ENCODE measurements at regions not wholly inside any gene's neighbourhood (a gene's known extent, or its start where the extent isn't known, plus 50 kb on each side); places are given as distances from the start of the nearest gene placed in this dataset.
A peak's percentile ranks its signal among the peaks of the same experiment; 100 is the strongest.

GRCh38 chr11:119486016-119486415, 63.0 kb upstream of the THY1 start:
- no peaks in the 10 kb centered on the region for H3K9me2 ChIP-seq (ENCODE audit: insufficient read depth, low read length)
- ChIA-PET CTCF (ENCODE audit: unreplicated experiment) (no interaction called here), POLR2A (interaction anchor here (0.7 kb wide), 1 partner anchor 508 kb away, joined by 3 read pairs; no protein-coding TSS in a partner anchor)
- no TSS peak for BruUV-seq (replicated peaks)
- H3K4me2 ChIP-seq (ENCODE audit: low read length): no peak overlapping the region
- H4K20me1 ChIP-seq (ENCODE audit: insufficient read depth, low read length): no peaks in the 10 kb centered on the region
- H2AFZ ChIP-seq (ENCODE audit: low read length): no peak overlapping the region
- TF ChIP-seq CTCF (conservative IDR thresholded peaks at IDR 0.05; ENCODE audit: low read length): no peak
- no peak for TF ChIP-seq EZH2phosphoT487 (IDR thresholded peaks at IDR 0.05; ENCODE audit: borderline replicate concordance, low read depth, low read length)
- H3K4me1 ChIP-seq (ENCODE audit: insufficient read depth, low read length, poor library complexity, severe bottlenecking): no peaks in the 10 kb centered on the region
- no peak overlapping the region for H3K4me3 ChIP-seq (ENCODE audit: low read depth, low read length, poor library complexity, severe bottlenecking)
- no peaks in the 10 kb centered on the region for H3K9me3 ChIP-seq (ENCODE audit: low read length)
- DNase-seq (ENCODE audit: low spot score): no peak
- intact Hi-C loops (cut with micrococcal nuclease; ENCODE audit: unreplicated experiment): loop anchor here (10.0 kb wide), 1 partner anchor 619 kb away; no protein-coding TSS in a partner anchor
- H3K27ac ChIP-seq (ENCODE audit: low read depth, low read length, poor library complexity, severe bottlenecking): no peak overlapping the region
- H3K79me2 ChIP-seq (ENCODE audit: insufficient read depth, low read depth, low read length): no peaks in the 10 kb centered on the region
- no peaks in the 10 kb centered on the region for H3K36me3 ChIP-seq (ENCODE audit: insufficient read depth, low read length)

- POLR2A ChIA-PET: no interaction called here
These were observed 62.0 kb upstream of the THY1 start for GRCh38 chr11:119484741-119485605.

More at GRCh38 chr11:119484741-119485605, 62.0 kb upstream of the THY1 start:
- Histone ChIP-seq H3K79me2 (ENCODE audit: insufficient read depth, low read depth, low read length) (no peaks in the 10 kb centered on the region), H3K9me2 (ENCODE audit: insufficient read depth, low read length) (no peaks in the 10 kb centered on the region), H3K4me3 (ENCODE audit: low read depth, low read length, poor library complexity, severe bottlenecking) (no peak overlapping the region), H3K4me2 (ENCODE audit: low read length) (no peak overlapping the region), H3K27ac (ENCODE audit: low read depth, low read length, poor library complexity, severe bottlenecking) (no peak overlapping the region), H3K9me3 (ENCODE audit: low read length) (no peaks in the 10 kb centered on the region), H2AFZ (ENCODE audit: low read length) (no peak overlapping the region), H3K36me3 (ENCODE audit: insufficient read depth, low read length) (no peaks in the 10 kb centered on the region), H3K4me1 (ENCODE audit: insufficient read depth, low read length, poor library complexity, severe bottlenecking) (no peaks in the 10 kb centered on the region), H4K20me1 (ENCODE audit: insufficient read depth, low read length) (no peaks in the 10 kb centered on the region)
- no TSS peak for BruUV-seq (replicated peaks)
- peak; percentile 31 for DNase-seq (ENCODE audit: low spot score)
- TF ChIP-seq EZH2phosphoT487 (IDR thresholded peaks at IDR 0.05; ENCODE audit: borderline replicate concordance, low read depth, low read length) (no peak), CTCF (conservative IDR thresholded peaks at IDR 0.05; ENCODE audit: low read length) (peak; percentile 38; the same call in 1 of the 2 replicates)
- CTCF ChIA-PET (ENCODE audit: unreplicated experiment): no interaction called here
- intact Hi-C loops (cut with micrococcal nuclease; ENCODE audit: unreplicated experiment): loop anchor here (5.0 to 10.0 kb wide), 3 partner anchors 182 to 620 kb away; partner anchors contain the start of gene NECTIN1

Measured in OCI-LY7 (cell line).